Panc1 (cell line): ENCODE measurements at regions not wholly inside any gene's neighbourhood (a gene's known extent, or its start where the extent isn't known, plus 50 kb on each side); places are given as distances from the start of the nearest gene placed in this dataset.

Experiments used
- ATAC-seq: fragments of 200-7000 bp; cut with Tn5 transposase; 2 replicates; pipeline ENCODE4 v1.9.1; 2020; ENCODE audit warnings: mild to moderate bottlenecking, moderate library complexity
- BruUV-seq: library from RNA; stranded (reverse); fragments of 400-500 nt; replicated peaks from 2 replicates; lab custom pipeline; 2021; lab: Mats Ljungman, UMichigan
- CTCF ChIA-PET: fragments of 300-600 bp; sonication (Branson Sonifier 250); formaldehyde crosslinking; loops from one replicate; lab custom pipeline; 2022; ENCODE audit warnings: antibody characterized with exemption; lab: Charles Lee
- POLR2A ChIA-PET: fragments of 300-600 bp; sonication (Branson Sonifier 250); formaldehyde crosslinking; loops from one replicate; lab custom pipeline; 2022; ENCODE audit warnings: antibody characterized with exemption; lab: Charles Lee
- DNase-seq: peaks from one replicate; pipeline ENCODE4 v3.0.0-alpha.2; 2010; ENCODE audit warnings: low read depth, low spot score
- H3K27ac ChIP-seq: 2 replicates; pipeline ENCODE4 v1.5.1; 2011; ENCODE audit warnings: mild to moderate bottlenecking, low read length, inconsistent platforms
- H3K27me3 ChIP-seq: fragments of 200-500 bp; sonication (Bioruptor generic); 2 replicates; pipeline ENCODE4 v1.6.0; 2014; ENCODE audit warnings: low read length, inconsistent platforms; ENCODE audit not compliant: control insufficient read depth, insufficient read depth
- H3K36me3 ChIP-seq: fragments of 200-500 bp; sonication (Bioruptor generic); 2 replicates; pipeline ENCODE4 v1.5.1; 2014; ENCODE audit warnings: inconsistent platforms, mild to moderate bottlenecking, low read length, moderate library complexity; ENCODE audit not compliant: control insufficient read depth, insufficient read depth
- H3K4me1 ChIP-seq: 2 replicates; pipeline ENCODE4 v1.5.1; 2011; ENCODE audit warnings: inconsistent platforms, mild to moderate bottlenecking, low read length, moderate library complexity; ENCODE audit not compliant: control insufficient read depth, insufficient read depth
- H3K4me3 ChIP-seq, 2 experiments: 2 replicates each; pipeline ENCODE4 v1.5.1; 2011 to 2012; ENCODE audit warnings: low read depth in 2 of 2, low read length in 2 of 2, mild to moderate bottlenecking in 2 of 2, inconsistent platforms in 1 of 2, moderate library complexity in 1 of 2
- H3K9me3 ChIP-seq: fragments of 200-500 bp; sonication (Bioruptor generic); 2 replicates; pipeline ENCODE4 v1.5.1; 2014; ENCODE audit warnings: low read depth, mild to moderate bottlenecking, inconsistent platforms, low read length, moderate library complexity; ENCODE audit not compliant: control insufficient read depth, insufficient read depth
- POLR2AphosphoS5 ChIP-seq: IDR thresholded peaks from 2 replicates; pipeline ENCODE4 v1.6.1; 2012; ENCODE audit warnings: mild to moderate bottlenecking, low read depth, low read length, moderate library complexity
- SIN3A ChIP-seq: IDR thresholded peaks from 2 replicates; pipeline ENCODE4 v1.6.1; 2012; ENCODE audit warnings: low read depth, mild to moderate bottlenecking, low read length, moderate library complexity, borderline replicate concordance; ENCODE audit not compliant: insufficient read depth
- TCF7L2 ChIP-seq: IDR thresholded peaks from 2 replicates; pipeline ENCODE4 v1.6.1; 2011; ENCODE audit warnings: mild to moderate bottlenecking, low read depth, low read length, inconsistent platforms
- in situ Hi-C: cut with HindIII; loops from 2 replicates; pipeline ENCODE4 v1.10.0; 2016; ENCODE audit warnings: low sequenced_read_pairs, low pct_unique_long_range_greater_than_20kb
- intact Hi-C: fragments of 100-400 bp; cut with micrococcal nuclease; formaldehyde crosslinking; loops from one replicate; pipeline ENCODE4 v1.10.0; 2022; ENCODE audit not compliant: unreplicated experiment
- TF ChIP-seq, protein P1 (sequence below), 2 experiments: IDR thresholded peaks; 2 replicates each; pipeline ENCODE4 v1.6.1; 2011 to 2012; ENCODE audit warnings: low read depth in 2 of 2, control low read depth in 1 of 2, low read length in 1 of 2, mild to moderate bottlenecking in 1 of 2, moderate library complexity in 1 of 2; ENCODE audit not compliant: insufficient read depth in 1 of 2
- TF ChIP-seq, protein P2 (sequence below): fragments of 450-650 bp; IDR thresholded peaks from 2 replicates; pipeline ENCODE4 v1.5.1; 2017; ENCODE audit warnings: mild to moderate bottlenecking

DNA sequence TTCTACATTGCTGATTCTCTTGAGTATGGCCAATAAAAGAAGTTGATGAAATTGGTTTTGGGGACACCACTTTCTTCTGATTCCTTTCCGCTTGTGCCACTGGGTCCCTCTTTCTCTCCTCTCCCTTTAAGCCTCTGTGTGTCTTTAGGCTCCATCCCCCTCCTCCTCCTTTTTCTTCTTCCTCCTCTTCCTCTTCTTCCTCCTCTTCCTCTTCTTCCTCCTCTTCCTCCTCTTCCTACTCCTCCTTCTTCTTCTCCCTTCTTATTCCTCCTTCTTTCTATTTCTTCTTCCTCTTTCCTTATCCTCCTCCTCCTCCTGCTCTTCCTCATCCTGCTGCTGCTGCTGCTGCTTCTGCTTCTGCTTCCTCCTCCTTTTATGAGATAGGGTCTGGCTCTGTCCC is 93.7 kb downstream of the CHD9NB start:
- Histone ChIP-seq H3K4me1 (no peaks in the 10 kb centered on the region), H3K36me3 (no peaks in the 10 kb centered on the region), H3K27me3 (no peaks in the 10 kb centered on the region), H3K9me3 (no peaks in the 10 kb centered on the region), H3K4me3 (no peak overlapping the region), H3K27ac (no peak overlapping the region)
- no peak for TF ChIP-seq POLR2AphosphoS5
- TF ChIP-seq, protein P1, sequence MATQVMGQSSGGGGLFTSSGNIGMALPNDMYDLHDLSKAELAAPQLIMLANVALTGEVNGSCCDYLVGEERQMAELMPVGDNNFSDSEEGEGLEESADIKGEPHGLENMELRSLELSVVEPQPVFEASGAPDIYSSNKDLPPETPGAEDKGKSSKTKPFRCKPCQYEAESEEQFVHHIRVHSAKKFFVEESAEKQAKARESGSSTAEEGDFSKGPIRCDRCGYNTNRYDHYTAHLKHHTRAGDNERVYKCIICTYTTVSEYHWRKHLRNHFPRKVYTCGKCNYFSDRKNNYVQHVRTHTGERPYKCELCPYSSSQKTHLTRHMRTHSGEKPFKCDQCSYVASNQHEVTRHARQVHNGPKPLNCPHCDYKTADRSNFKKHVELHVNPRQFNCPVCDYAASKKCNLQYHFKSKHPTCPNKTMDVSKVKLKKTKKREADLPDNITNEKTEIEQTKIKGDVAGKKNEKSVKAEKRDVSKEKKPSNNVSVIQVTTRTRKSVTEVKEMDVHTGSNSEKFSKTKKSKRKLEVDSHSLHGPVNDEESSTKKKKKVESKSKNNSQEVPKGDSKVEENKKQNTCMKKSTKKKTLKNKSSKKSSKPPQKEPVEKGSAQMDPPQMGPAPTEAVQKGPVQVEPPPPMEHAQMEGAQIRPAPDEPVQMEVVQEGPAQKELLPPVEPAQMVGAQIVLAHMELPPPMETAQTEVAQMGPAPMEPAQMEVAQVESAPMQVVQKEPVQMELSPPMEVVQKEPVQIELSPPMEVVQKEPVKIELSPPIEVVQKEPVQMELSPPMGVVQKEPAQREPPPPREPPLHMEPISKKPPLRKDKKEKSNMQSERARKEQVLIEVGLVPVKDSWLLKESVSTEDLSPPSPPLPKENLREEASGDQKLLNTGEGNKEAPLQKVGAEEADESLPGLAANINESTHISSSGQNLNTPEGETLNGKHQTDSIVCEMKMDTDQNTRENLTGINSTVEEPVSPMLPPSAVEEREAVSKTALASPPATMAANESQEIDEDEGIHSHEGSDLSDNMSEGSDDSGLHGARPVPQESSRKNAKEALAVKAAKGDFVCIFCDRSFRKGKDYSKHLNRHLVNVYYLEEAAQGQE (IDR thresholded peaks at IDR 0.05; ENCODE audit: insufficient read depth in 1 of 2, low read depth in 2 of 2, low read length in 1 of 2) = no peak
- TF ChIP-seq SIN3A = no peak
- TF ChIP-seq, protein P2, sequence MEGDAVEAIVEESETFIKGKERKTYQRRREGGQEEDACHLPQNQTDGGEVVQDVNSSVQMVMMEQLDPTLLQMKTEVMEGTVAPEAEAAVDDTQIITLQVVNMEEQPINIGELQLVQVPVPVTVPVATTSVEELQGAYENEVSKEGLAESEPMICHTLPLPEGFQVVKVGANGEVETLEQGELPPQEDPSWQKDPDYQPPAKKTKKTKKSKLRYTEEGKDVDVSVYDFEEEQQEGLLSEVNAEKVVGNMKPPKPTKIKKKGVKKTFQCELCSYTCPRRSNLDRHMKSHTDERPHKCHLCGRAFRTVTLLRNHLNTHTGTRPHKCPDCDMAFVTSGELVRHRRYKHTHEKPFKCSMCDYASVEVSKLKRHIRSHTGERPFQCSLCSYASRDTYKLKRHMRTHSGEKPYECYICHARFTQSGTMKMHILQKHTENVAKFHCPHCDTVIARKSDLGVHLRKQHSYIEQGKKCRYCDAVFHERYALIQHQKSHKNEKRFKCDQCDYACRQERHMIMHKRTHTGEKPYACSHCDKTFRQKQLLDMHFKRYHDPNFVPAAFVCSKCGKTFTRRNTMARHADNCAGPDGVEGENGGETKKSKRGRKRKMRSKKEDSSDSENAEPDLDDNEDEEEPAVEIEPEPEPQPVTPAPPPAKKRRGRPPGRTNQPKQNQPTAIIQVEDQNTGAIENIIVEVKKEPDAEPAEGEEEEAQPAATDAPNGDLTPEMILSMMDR = no peak
- no peak for TF ChIP-seq TCF7L2
- intact Hi-C loops = no loop called here
- in situ Hi-C loops = no loop called here
- no peak for DNase-seq
- no peak for ATAC-seq
- ChIA-PET CTCF (no interaction called here), POLR2A (no interaction called here)
- BruUV-seq = no TSS peak

DNA sequence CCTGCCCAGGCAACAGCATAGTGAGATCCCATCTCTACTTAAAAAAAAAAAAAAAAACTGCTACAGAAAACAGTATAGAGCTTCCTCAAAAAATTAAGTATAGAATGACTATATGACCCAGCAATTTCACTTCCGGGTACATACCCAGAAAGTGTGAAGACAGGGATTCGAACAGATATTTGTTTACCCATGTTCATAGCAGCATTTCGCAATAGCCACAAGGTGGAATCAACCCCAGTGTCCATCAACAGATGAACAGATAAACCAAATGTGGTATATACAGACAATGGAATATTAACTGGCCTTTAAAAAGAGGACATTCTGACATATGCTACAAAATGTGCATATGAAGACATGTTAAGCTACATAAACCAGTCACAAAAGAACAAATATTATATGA is 95.5 kb downstream of the CHD9NB start:
- CTCF ChIA-PET = no interaction called here
- Histone ChIP-seq H3K4me1 (no peaks in the 10 kb centered on the region), H3K27ac (no peak overlapping the region), H3K27me3 (no peaks in the 10 kb centered on the region), H3K9me3 (no peaks in the 10 kb centered on the region), H3K4me3 (no peak overlapping the region), H3K36me3 (no peaks in the 10 kb centered on the region)
- no TSS peak for BruUV-seq
- ATAC-seq (no peak), DNase-seq (no peak)
- POLR2A ChIA-PET = no interaction called here
- in situ Hi-C loops = no loop called here
- TF ChIP-seq SIN3A = no peak
- TF ChIP-seq, protein P2 = no peak
- TF ChIP-seq, protein P1 (IDR thresholded peaks at IDR 0.05; ENCODE audit: insufficient read depth in 1 of 2, low read depth in 2 of 2, low read length in 1 of 2) = no peak
- TF ChIP-seq POLR2AphosphoS5 = no peak
- TF ChIP-seq TCF7L2 = no peak
- intact Hi-C loops = no loop called here
